ENCODE measurements at regions not wholly inside any gene's neighbourhood (a gene's known extent, or its start where the extent isn't known, plus 50 kb on each side); places are given as distances from the start of the nearest gene placed in this dataset.

- no peaks in the 10 kb centered on the region for H3K36me3 ChIP-seq (ENCODE audit: control insufficient read depth in 4 of 4, insufficient read depth in 4 of 4, low read length in 3 of 4)
- ChIA-PET CTCF (interaction anchor here (1.2 kb wide), 1 partner anchor 15 kb away, joined by 3 read pairs; no protein-coding TSS in a partner anchor), POLR2A (no interaction called here)
- H3K27ac ChIP-seq (ENCODE audit: insufficient read depth in 1 of 2, low read depth in 1 of 2, low read length in 2 of 2, poor library complexity in 1 of 2, severe bottlenecking in 2 of 2): no peak overlapping the region
- no peaks in the 10 kb centered on the region for H3K4me1 ChIP-seq (ENCODE audit: control extremely low read depth in 1 of 4, control insufficient read depth in 4 of 4, insufficient read depth in 4 of 4, low read length in 3 of 4)
- no peak overlapping the region for H3K4me3 ChIP-seq (ENCODE audit: control insufficient read depth in 1 of 7, extremely low read depth in 1 of 7, insufficient read depth in 4 of 7, low read depth in 2 of 7, low read length in 6 of 7)
- H3K27me3 ChIP-seq (replicated peaks in 2 of 5; ENCODE audit: control insufficient read depth in 4 of 5, insufficient read depth in 5 of 5, low read length in 4 of 5): peaks cover 0 to 11% (median 0%) of the 10 kb centered on the region in 5 experiments
- 91% methylated on average over 4 of the region's 6 CpGs for WGBS (ENCODE audit: insufficient coverage)
- no peak for DNase-seq
- H3K9me3 ChIP-seq (ENCODE audit: control extremely low read depth in 1 of 5, control insufficient read depth in 4 of 5, insufficient read depth in 2 of 5, low read depth in 1 of 5, low read length in 4 of 5): peaks cover 0 to 5% (median 0%) of the 10 kb centered on the region in 5 experiments
These were observed 131.1 kb upstream of the NCAM1 start for GRCh38 chr11:112829971-112830654.

- Histone ChIP-seq H3K27me3 (replicated peaks in 2 of 5; ENCODE audit: control insufficient read depth in 4 of 5, insufficient read depth in 5 of 5, low read length in 4 of 5) (peaks cover 0 to 11% (median 0%) of the 10 kb centered on the region in 5 experiments), H3K36me3 (ENCODE audit: control insufficient read depth in 4 of 4, insufficient read depth in 4 of 4, low read length in 3 of 4) (no peaks in the 10 kb centered on the region), H3K9me3 (ENCODE audit: control extremely low read depth in 1 of 5, control insufficient read depth in 4 of 5, insufficient read depth in 2 of 5, low read depth in 1 of 5, low read length in 4 of 5) (peaks cover 0 to 2% (median 0%) of the 10 kb centered on the region in 5 experiments), H3K4me3 (ENCODE audit: control insufficient read depth in 1 of 7, extremely low read depth in 1 of 7, insufficient read depth in 4 of 7, low read depth in 2 of 7, low read length in 6 of 7) (no peak overlapping the region), H3K27ac (ENCODE audit: insufficient read depth in 1 of 2, low read depth in 1 of 2, low read length in 2 of 2, poor library complexity in 1 of 2, severe bottlenecking in 2 of 2) (no peak overlapping the region), H3K4me1 (ENCODE audit: control extremely low read depth in 1 of 4, control insufficient read depth in 4 of 4, insufficient read depth in 4 of 4, low read length in 3 of 4) (no peaks in the 10 kb centered on the region)
- no CpG with 5 or more reads among the region's 1 CpG for WGBS (ENCODE audit: insufficient coverage)
- DNase-seq: no peak
- ChIA-PET POLR2A (no interaction called here), CTCF (interaction anchor here (1.2 kb wide), 1 partner anchor 14 kb away, joined by 3 read pairs; no protein-coding TSS in a partner anchor)
These were observed 130.2 kb upstream of the NCAM1 start for GRCh38 chr11:112831041-112831440.

GRCh38 chr11:112831969-112832766 is 129.1 kb upstream of the NCAM1 start:
- Histone ChIP-seq H3K27ac (ENCODE audit: insufficient read depth in 1 of 2, low read depth in 1 of 2, low read length in 2 of 2, poor library complexity in 1 of 2, severe bottlenecking in 2 of 2) (no peak overlapping the region), H3K27me3 (replicated peaks in 2 of 5; ENCODE audit: control insufficient read depth in 4 of 5, insufficient read depth in 5 of 5, low read length in 4 of 5) (peaks cover 0 to 11% (median 0%) of the 10 kb centered on the region in 5 experiments), H3K36me3 (ENCODE audit: control insufficient read depth in 4 of 4, insufficient read depth in 4 of 4, low read length in 3 of 4) (no peaks in the 10 kb centered on the region), H3K4me3 (ENCODE audit: control insufficient read depth in 1 of 7, extremely low read depth in 1 of 7, insufficient read depth in 4 of 7, low read depth in 2 of 7, low read length in 6 of 7) (no peak overlapping the region), H3K9me3 (ENCODE audit: control extremely low read depth in 1 of 5, control insufficient read depth in 4 of 5, insufficient read depth in 2 of 5, low read depth in 1 of 5, low read length in 4 of 5) (peaks cover 0 to 2% (median 0%) of the 10 kb centered on the region in 5 experiments), H3K4me1 (ENCODE audit: control extremely low read depth in 1 of 4, control insufficient read depth in 4 of 4, insufficient read depth in 4 of 4, low read length in 3 of 4) (no peaks in the 10 kb centered on the region)
- ChIA-PET CTCF (interaction anchor here (1.2 to 1.5 kb wide), 2 partner anchors 37 to 38 kb away, joined by 3 to 4 read pairs; no protein-coding TSS in a partner anchor), POLR2A (no interaction called here)
- no peak for DNase-seq
- 93% methylated on average over 3 of the region's 3 CpGs for WGBS (ENCODE audit: insufficient coverage)

- CTCF ChIA-PET: interaction anchor here (1.9 kb wide), 1 partner anchor 10 kb away, joined by 5 read pairs; no protein-coding TSS in a partner anchor
- no peaks in the 10 kb centered on the region for H3K36me3 ChIP-seq (ENCODE audit: control insufficient read depth in 4 of 4, insufficient read depth in 4 of 4, low read length in 3 of 4)
These were observed 126.9 kb upstream of the NCAM1 start for GRCh38 chr11:112834277-112834755.

GRCh38 chr11:112835591-112836255 is 125.5 kb upstream of the NCAM1 start:
- Histone ChIP-seq H3K36me3 (ENCODE audit: control insufficient read depth in 4 of 4, insufficient read depth in 4 of 4, low read length in 3 of 4) (no peaks in the 10 kb centered on the region), H3K27ac (ENCODE audit: insufficient read depth in 1 of 2, low read depth in 1 of 2, low read length in 2 of 2, poor library complexity in 1 of 2, severe bottlenecking in 2 of 2) (no peak overlapping the region), H3K9me3 (ENCODE audit: control extremely low read depth in 1 of 5, control insufficient read depth in 4 of 5, insufficient read depth in 2 of 5, low read depth in 1 of 5, low read length in 4 of 5) (peaks cover 0 to 2% (median 0%) of the 10 kb centered on the region in 5 experiments), H3K27me3 (replicated peaks in 2 of 5; ENCODE audit: control insufficient read depth in 4 of 5, insufficient read depth in 5 of 5, low read length in 4 of 5) (peaks cover 0 to 2% (median 0%) of the 10 kb centered on the region in 5 experiments), H3K4me3 (ENCODE audit: control insufficient read depth in 1 of 7, extremely low read depth in 1 of 7, insufficient read depth in 4 of 7, low read depth in 2 of 7, low read length in 6 of 7) (no peak overlapping the region), H3K4me1 (ENCODE audit: control extremely low read depth in 1 of 4, control insufficient read depth in 4 of 4, insufficient read depth in 4 of 4, low read length in 3 of 4) (no peaks in the 10 kb centered on the region)
- CTCF ChIA-PET: interaction anchor here (0.8 to 2.2 kb wide), 2 partner anchors 246 to 278 kb away, joined by 3 to 8 read pairs; no protein-coding TSS in a partner anchor
- POLR2A ChIA-PET: no interaction called here
- DNase-seq: no peak
- 97% methylated on average over 11 of the region's 13 CpGs for whole genome bisulfite sequencing (ENCODE audit: insufficient coverage)

More at GRCh38 chr11:112834277-112834755, 126.9 kb upstream of the NCAM1 start:
- peaks cover 0 to 11% (median 0%) of the 10 kb centered on the region in 5 experiments for H3K27me3 ChIP-seq (replicated peaks in 2 of 5; ENCODE audit: control insufficient read depth in 4 of 5, insufficient read depth in 5 of 5, low read length in 4 of 5)
- 70% methylated on average over 5 of the region's 5 CpGs for WGBS (ENCODE audit: insufficient coverage)
- no peak overlapping the region for H3K27ac ChIP-seq (ENCODE audit: insufficient read depth in 1 of 2, low read depth in 1 of 2, low read length in 2 of 2, poor library complexity in 1 of 2, severe bottlenecking in 2 of 2)
- H3K9me3 ChIP-seq (ENCODE audit: control extremely low read depth in 1 of 5, control insufficient read depth in 4 of 5, insufficient read depth in 2 of 5, low read depth in 1 of 5, low read length in 4 of 5): peaks cover 0 to 2% (median 0%) of the 10 kb centered on the region in 5 experiments
- no peaks in the 10 kb centered on the region for H3K4me1 ChIP-seq (ENCODE audit: control extremely low read depth in 1 of 4, control insufficient read depth in 4 of 4, insufficient read depth in 4 of 4, low read length in 3 of 4)
- H3K4me3 ChIP-seq (ENCODE audit: control insufficient read depth in 1 of 7, extremely low read depth in 1 of 7, insufficient read depth in 4 of 7, low read depth in 2 of 7, low read length in 6 of 7): no peak overlapping the region
- DNase-seq: no peak
- POLR2A ChIA-PET: no interaction called here

GRCh38 chr11:112836256-112836602 is 125.0 kb upstream of the NCAM1 start:
- POLR2A ChIA-PET: no interaction called here

More at GRCh38 chr11:112836256-112836602, 125.0 kb upstream of the NCAM1 start:
- CTCF ChIA-PET: interaction anchor here (0.8 to 2.2 kb wide), 2 partner anchors 245 to 278 kb away, joined by 3 to 8 read pairs; no protein-coding TSS in a partner anchor
- no peak overlapping the region for H3K4me3 ChIP-seq (ENCODE audit: control insufficient read depth in 1 of 7, extremely low read depth in 1 of 7, insufficient read depth in 4 of 7, low read depth in 2 of 7, low read length in 6 of 7)
- H3K27me3 ChIP-seq (replicated peaks in 2 of 5; ENCODE audit: control insufficient read depth in 4 of 5, insufficient read depth in 5 of 5, low read length in 4 of 5): peaks cover 0 to 2% (median 0%) of the 10 kb centered on the region in 5 experiments
- no peak for DNase-seq
- no peaks in the 10 kb centered on the region for H3K4me1 ChIP-seq (ENCODE audit: control extremely low read depth in 1 of 4, control insufficient read depth in 4 of 4, insufficient read depth in 4 of 4, low read length in 3 of 4)
- H3K27ac ChIP-seq (ENCODE audit: insufficient read depth in 1 of 2, low read depth in 1 of 2, low read length in 2 of 2, poor library complexity in 1 of 2, severe bottlenecking in 2 of 2): no peak overlapping the region
- 95% methylated on average over 7 of the region's 9 CpGs for WGBS (ENCODE audit: insufficient coverage)
- H3K36me3 ChIP-seq (ENCODE audit: control insufficient read depth in 4 of 4, insufficient read depth in 4 of 4, low read length in 3 of 4): no peaks in the 10 kb centered on the region
- peaks cover 0 to 2% (median 0%) of the 10 kb centered on the region in 5 experiments for H3K9me3 ChIP-seq (ENCODE audit: control extremely low read depth in 1 of 5, control insufficient read depth in 4 of 5, insufficient read depth in 2 of 5, low read depth in 1 of 5, low read length in 4 of 5)
